ENCODE measurements at regions not wholly inside any gene's neighbourhood (a gene's known extent, or its start where the extent isn't known, plus 50 kb on each side); places are given as distances from the start of the nearest gene placed in this dataset.

GRCh38 chr20:12815778-12816408, 192.9 kb upstream of the SPTLC3 start:
- no peak for TF ChIP-seq CTCF (IDR thresholded peaks at IDR 0.05; ENCODE audit: borderline replicate concordance, insufficient read depth, low read depth, low read length)
- H3K4me3 ChIP-seq (ENCODE audit: low read depth, low read length), result no peak overlapping the region

- no peak for TF ChIP-seq CTCF (IDR thresholded peaks at IDR 0.05; ENCODE audit: borderline replicate concordance, insufficient read depth, low read depth, low read length)
- no peak overlapping the region for H3K4me3 ChIP-seq (ENCODE audit: low read depth, low read length)
Observed at GRCh38 chr20:12821249-12821648, 187.5 kb upstream of the SPTLC3 start.

GRCh38 chr20:12823734-12824133, 185.0 kb upstream of the SPTLC3 start:
- no peak for TF ChIP-seq CTCF (IDR thresholded peaks at IDR 0.05; ENCODE audit: borderline replicate concordance, insufficient read depth, low read depth, low read length)
- H3K4me3 ChIP-seq (ENCODE audit: low read depth, low read length), result no peak overlapping the region

GRCh38 chr20:12824328-12825225, 184.2 kb upstream of the SPTLC3 start:
- H3K4me3 ChIP-seq (ENCODE audit: low read depth, low read length), result no peak overlapping the region
- TF ChIP-seq CTCF (IDR thresholded peaks at IDR 0.05; ENCODE audit: borderline replicate concordance, insufficient read depth, low read depth, low read length), result no peak

GRCh38 chr20:12825226-12825595, 183.6 kb upstream of the SPTLC3 start:
- no peak for TF ChIP-seq CTCF (IDR thresholded peaks at IDR 0.05; ENCODE audit: borderline replicate concordance, insufficient read depth, low read depth, low read length)
- H3K4me3 ChIP-seq (ENCODE audit: low read depth, low read length), result no peak overlapping the region

- no peak for TF ChIP-seq CTCF (IDR thresholded peaks at IDR 0.05; ENCODE audit: borderline replicate concordance, insufficient read depth, low read depth, low read length)
- H3K4me3 ChIP-seq (ENCODE audit: low read depth, low read length), result no peak overlapping the region
Observed at GRCh38 chr20:12827816-12828385, 180.9 kb upstream of the SPTLC3 start.

Measured in GM12875 (cell line).